ENCODE measurements at regions not wholly inside any gene's neighbourhood (a gene's known extent, or its start where the extent isn't known, plus 50 kb on each side); places are given as distances from the start of the nearest gene placed in this dataset.
"Not testable (repeated sequence)": the region's sequence is repeated elsewhere in the genome, so short reads cannot be mapped to it uniquely, and the experiment has no call there.

GRCh38 chr5:17123010-17123409 lies 94.4 kb upstream of the BASP1 start:
- DNase-seq (ENCODE audit: low read depth, low spot score): no peak
- no TSS peak for BruUV-seq (replicated peaks)
- ChIA-PET RAD21 (ENCODE audit: low non-redundant PET in 1 of 2, low total read pairs in 2 of 2, uncharacterized antibody in 2 of 2, unreplicated experiment in 2 of 2) (no interaction called here), CTCF (interaction anchor here (1.8 kb wide), 1 partner anchor 9 kb away, joined by 6 read pairs; no protein-coding TSS in a partner anchor), POLR2A (no interaction called here)
- no peaks in the 10 kb centered on the region for H3K9me2 ChIP-seq (ENCODE audit: insufficient read depth)
- no peaks in the 10 kb centered on the region for H3K27me3 ChIP-seq (ENCODE audit: insufficient read depth, low read length)
- no peak overlapping the region for H3K9ac ChIP-seq (ENCODE audit: low read length)
- intact Hi-C loops (cut with micrococcal nuclease): no loop called here
- H3K9me3 ChIP-seq (ENCODE audit: control insufficient read depth in 1 of 2, insufficient read depth in 1 of 2, low read depth in 1 of 2, low read length in 2 of 2): no peaks in the 10 kb centered on the region
- no peak overlapping the region for H2AFZ ChIP-seq (ENCODE audit: low read depth, low read length, poor library complexity, severe bottlenecking)
- H4K20me1 ChIP-seq (ENCODE audit: insufficient read depth): no peaks in the 10 kb centered on the region
- H3K79me2 ChIP-seq (ENCODE audit: insufficient read depth, low read length): no peaks in the 10 kb centered on the region
- H3K4me2 ChIP-seq (ENCODE audit: low read length): no peak overlapping the region
- H3K36me3 ChIP-seq (ENCODE audit: control insufficient read depth in 1 of 2, insufficient read depth in 2 of 2, low read length in 2 of 2): no peaks in the 10 kb centered on the region
- no peak for ATAC-seq
- TF ChIP-seq EGR1 (IDR thresholded peaks at IDR 0.05; ENCODE audit: low read depth) (no peak), POLR2A (IDR thresholded peaks at IDR 0.05; ENCODE audit: borderline replicate concordance, extremely low read depth, insufficient read depth, insufficient read length) (no peak), ZBTB33 (IDR thresholded peaks at IDR 0.05; ENCODE audit: extremely low read depth, insufficient replicate concordance, low read length) (no peak), YY1 (IDR thresholded peaks at IDR 0.05; ENCODE audit: extremely low read depth, insufficient replicate concordance, low read depth, low read length) (no peak), MAX (IDR thresholded peaks at IDR 0.05) (no peak), ATF3 (IDR thresholded peaks at IDR 0.05) (no peak)
- H3K4me3 ChIP-seq (replicated peaks in 1 of 2; ENCODE audit: low read depth in 1 of 2, low read length in 2 of 2): no peak overlapping the region
- no peak overlapping the region for H3K27ac ChIP-seq (ENCODE audit: low read depth, low read length)
- H3K4me1 ChIP-seq (ENCODE audit: control insufficient read depth in 1 of 2, insufficient read depth in 2 of 2, low read length in 2 of 2): peaks cover 14 to 21% of the 10 kb centered on the region in 2 experiments

- H4K20me1 ChIP-seq (ENCODE audit: insufficient read depth); H3K9me2 ChIP-seq (ENCODE audit: insufficient read depth); H3K9ac ChIP-seq (ENCODE audit: low read length); H3K4me2 ChIP-seq (ENCODE audit: low read length); H3K36me3 ChIP-seq (ENCODE audit: control insufficient read depth in 1 of 2, insufficient read depth in 2 of 2, low read length in 2 of 2); H2AFZ ChIP-seq (ENCODE audit: low read depth, low read length, poor library complexity, severe bottlenecking); BruUV-seq (replicated peaks); H3K4me3 ChIP-seq (replicated peaks in 1 of 2; ENCODE audit: low read depth in 1 of 2, low read length in 2 of 2); POLR2A ChIA-PET; H3K27me3 ChIP-seq (ENCODE audit: insufficient read depth, low read length); RAD21 ChIA-PET (ENCODE audit: low non-redundant PET in 1 of 2, low total read pairs in 2 of 2, uncharacterized antibody in 2 of 2, unreplicated experiment in 2 of 2); H3K27ac ChIP-seq (ENCODE audit: low read depth, low read length); H3K9me3 ChIP-seq (ENCODE audit: control insufficient read depth in 1 of 2, insufficient read depth in 1 of 2, low read depth in 1 of 2, low read length in 2 of 2); H3K79me2 ChIP-seq (ENCODE audit: insufficient read depth, low read length); CTCF ChIA-PET; intact Hi-C loops (cut with micrococcal nuclease); ATAC-seq; DNase-seq (ENCODE audit: low read depth, low spot score): not testable (repeated sequence)
- peaks cover 10 to 17% of the 10 kb centered on the region in 2 experiments for H3K4me1 ChIP-seq (ENCODE audit: control insufficient read depth in 1 of 2, insufficient read depth in 2 of 2, low read length in 2 of 2)
Observed at GRCh38 chr5:17123773-17124172, 93.7 kb upstream of the BASP1 start.
